BE2C (cell line): ENCODE measurements at regions not wholly inside any gene's neighbourhood (a gene's known extent, or its start where the extent isn't known, plus 50 kb on each side); places are given as distances from the start of the nearest gene placed in this dataset.

Experiments used
- DNase-seq: peaks from one replicate; pipeline ENCODE4 v3.0.0-alpha.2; 2020
- H3K27me3 ChIP-seq: fragments of 250-450 bp; sonication (Bioruptor Pico); 2 replicates; pipeline ENCODE4 v1.5.1; 2020; ENCODE audit warnings: mild to moderate bottlenecking
- H3K36me3 ChIP-seq: fragments of 250-450 bp; sonication (Bioruptor Pico); 2 replicates; pipeline ENCODE4 v1.5.1; 2020; ENCODE audit warnings: mild to moderate bottlenecking
- H3K4me1 ChIP-seq: fragments of 250-450 bp; sonication (Bioruptor Pico); 2 replicates; pipeline ENCODE4 v1.5.1; 2020
- H3K4me3 ChIP-seq: 2 replicates; pipeline ENCODE4 v1.5.1; 2011; ENCODE audit warnings: low read depth, low read length
- H3K9me3 ChIP-seq: fragments of 250-450 bp; sonication (Bioruptor Pico); 2 replicates; pipeline ENCODE4 v1.5.1; 2020
- TF ChIP-seq, protein P1 (sequence below): IDR thresholded peaks from 2 replicates; pipeline ENCODE4 v1.5.1; 2012; ENCODE audit warnings: mild to moderate bottlenecking, low read depth, low read length

DNA sequence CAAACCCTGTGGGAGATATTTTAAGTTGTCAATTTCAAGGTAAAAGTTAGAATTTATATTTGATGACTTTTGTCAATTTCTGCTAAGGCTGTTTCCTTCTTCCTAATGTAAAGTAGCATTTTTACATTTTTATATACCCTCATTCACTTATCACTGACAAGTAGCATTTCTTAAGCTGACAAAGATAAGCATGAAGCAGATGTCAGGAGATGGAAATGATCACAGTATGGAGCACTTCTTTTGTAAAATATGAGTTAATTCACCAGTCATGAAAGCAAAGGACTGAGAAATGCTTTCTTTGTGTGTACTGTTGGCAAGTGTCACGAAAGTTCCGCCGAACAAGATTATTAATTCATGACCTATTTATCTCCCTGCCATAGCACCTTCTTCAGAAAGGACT is 503.9 kb downstream of the DNAJB9 start:
- Histone ChIP-seq H3K4me3 (no peak overlapping the region), H3K4me1 (no peaks in the 10 kb centered on the region; the same call in 1 of the 2 replicates), H3K9me3 (no peaks in the 10 kb centered on the region), H3K27me3 (no peaks in the 10 kb centered on the region), H3K36me3 (no peaks in the 10 kb centered on the region)
- TF ChIP-seq, protein P1, sequence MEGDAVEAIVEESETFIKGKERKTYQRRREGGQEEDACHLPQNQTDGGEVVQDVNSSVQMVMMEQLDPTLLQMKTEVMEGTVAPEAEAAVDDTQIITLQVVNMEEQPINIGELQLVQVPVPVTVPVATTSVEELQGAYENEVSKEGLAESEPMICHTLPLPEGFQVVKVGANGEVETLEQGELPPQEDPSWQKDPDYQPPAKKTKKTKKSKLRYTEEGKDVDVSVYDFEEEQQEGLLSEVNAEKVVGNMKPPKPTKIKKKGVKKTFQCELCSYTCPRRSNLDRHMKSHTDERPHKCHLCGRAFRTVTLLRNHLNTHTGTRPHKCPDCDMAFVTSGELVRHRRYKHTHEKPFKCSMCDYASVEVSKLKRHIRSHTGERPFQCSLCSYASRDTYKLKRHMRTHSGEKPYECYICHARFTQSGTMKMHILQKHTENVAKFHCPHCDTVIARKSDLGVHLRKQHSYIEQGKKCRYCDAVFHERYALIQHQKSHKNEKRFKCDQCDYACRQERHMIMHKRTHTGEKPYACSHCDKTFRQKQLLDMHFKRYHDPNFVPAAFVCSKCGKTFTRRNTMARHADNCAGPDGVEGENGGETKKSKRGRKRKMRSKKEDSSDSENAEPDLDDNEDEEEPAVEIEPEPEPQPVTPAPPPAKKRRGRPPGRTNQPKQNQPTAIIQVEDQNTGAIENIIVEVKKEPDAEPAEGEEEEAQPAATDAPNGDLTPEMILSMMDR: no peak
- no peak for DNase-seq

DNA sequence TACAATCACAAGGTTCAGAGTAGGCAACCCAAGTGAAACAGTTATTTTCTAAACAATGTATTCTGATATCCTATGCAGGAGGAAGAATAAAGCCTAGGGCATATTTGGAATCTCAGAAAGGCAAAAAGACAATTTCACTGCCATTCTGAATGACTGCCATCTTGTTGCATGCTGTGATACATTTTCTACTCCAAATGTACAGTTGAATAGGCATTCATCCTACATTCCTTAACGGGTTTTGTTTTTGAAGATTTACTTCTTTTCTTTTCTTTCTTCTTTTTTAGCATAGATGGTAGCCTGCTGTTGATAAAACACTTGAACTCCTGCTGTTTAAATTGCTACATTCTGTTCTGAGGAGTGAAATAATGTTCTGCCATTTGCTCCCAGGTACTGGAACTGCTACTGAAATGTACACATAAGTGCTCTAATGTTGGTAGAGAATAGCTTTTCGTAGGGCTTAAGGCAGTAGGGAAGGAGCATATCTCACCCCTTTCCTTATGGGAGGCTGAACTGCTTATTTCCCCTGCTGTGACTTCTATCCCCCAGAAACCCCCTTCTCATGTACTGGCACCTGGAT is 506.8 kb downstream of the DNAJB9 start:
- TF ChIP-seq, protein P1: no peak
- H3K9me3 ChIP-seq: no peaks in the 10 kb centered on the region
- no peaks in the 10 kb centered on the region for H3K27me3 ChIP-seq
- H3K4me1 ChIP-seq: no peaks in the 10 kb centered on the region; the same call in 1 of the 2 replicates
- no peak for DNase-seq
- H3K36me3 ChIP-seq: no peaks in the 10 kb centered on the region
- no peak overlapping the region for H3K4me3 ChIP-seq

DNA sequence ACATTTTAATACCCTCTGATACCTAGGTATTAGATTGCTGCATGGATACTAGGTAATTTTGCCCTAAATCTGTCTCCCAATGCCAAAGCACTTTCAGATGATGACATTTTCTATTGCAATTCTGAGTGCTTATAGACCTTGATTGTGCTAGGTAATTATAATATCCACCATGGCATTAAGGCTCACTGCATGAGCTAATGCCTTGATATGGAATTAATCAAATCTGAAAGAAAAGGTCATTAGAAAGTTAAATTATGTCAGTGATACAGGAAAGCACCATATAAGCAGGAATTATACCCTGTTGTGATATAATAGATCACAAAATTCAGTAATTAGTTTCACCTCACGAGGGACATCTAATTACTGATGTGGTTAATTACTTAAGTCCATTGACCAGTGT is 521.4 kb downstream of the DNAJB9 start:
- H3K36me3 ChIP-seq: no peaks in the 10 kb centered on the region
- H3K4me1 ChIP-seq: peaks cover 4% of the 10 kb centered on the region; the same call in 1 of the 2 replicates
- no peaks in the 10 kb centered on the region for H3K9me3 ChIP-seq
- TF ChIP-seq, protein P1: no peak
- H3K4me3 ChIP-seq: no peak overlapping the region
- H3K27me3 ChIP-seq: no peaks in the 10 kb centered on the region
- no peak for DNase-seq

DNA sequence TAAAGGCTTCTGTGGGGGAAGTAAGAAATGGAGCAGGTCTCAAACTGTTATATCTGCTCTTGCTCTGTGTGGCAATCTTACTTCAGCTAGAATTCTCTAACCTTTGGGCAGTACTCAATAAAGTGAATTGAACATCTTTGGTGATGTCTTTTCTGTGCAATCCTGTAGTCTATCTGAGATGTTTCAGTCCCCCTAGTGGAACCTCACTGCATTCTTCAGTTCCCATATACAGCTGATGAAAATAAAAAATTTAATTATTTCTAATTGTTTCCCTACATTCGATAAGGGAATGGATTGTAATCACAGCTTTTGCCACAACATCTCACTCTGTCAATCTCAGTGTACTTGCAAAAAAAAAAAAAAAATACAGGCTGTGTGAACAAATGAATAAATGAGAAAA is 522.6 kb downstream of the DNAJB9 start:
- no peaks in the 10 kb centered on the region for H3K27me3 ChIP-seq
- peaks cover 4% of the 10 kb centered on the region; the same call in 1 of the 2 replicates for H3K4me1 ChIP-seq

DNA sequence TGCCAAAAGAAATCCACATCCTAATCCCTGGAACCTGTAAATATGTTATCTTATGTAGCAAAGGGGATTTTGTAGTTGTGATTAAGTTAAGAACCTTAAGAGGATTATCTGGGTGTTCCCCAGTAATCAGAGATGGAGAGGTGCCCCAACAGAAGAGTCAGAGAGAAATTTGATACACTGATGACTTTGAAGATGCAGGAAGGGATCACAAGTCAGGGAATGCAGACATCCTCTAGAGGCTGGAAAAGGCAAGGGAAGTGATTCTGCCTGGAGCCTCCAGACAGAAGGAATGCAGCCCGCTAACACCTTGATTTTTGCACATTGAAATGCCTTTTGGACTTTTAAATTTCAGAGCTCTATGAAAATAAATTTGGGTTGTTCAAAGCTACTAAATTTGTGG is 531.7 kb downstream of the DNAJB9 start:
- TF ChIP-seq, protein P1: no peak
- H3K4me3 ChIP-seq: no peak overlapping the region
- no peaks in the 10 kb centered on the region for H3K4me1 ChIP-seq
- H3K27me3 ChIP-seq: no peaks in the 10 kb centered on the region
- no peak for DNase-seq
- no peaks in the 10 kb centered on the region for H3K36me3 ChIP-seq
- no peaks in the 10 kb centered on the region for H3K9me3 ChIP-seq

More for the DNA sequence above, 522.6 kb downstream of the DNAJB9 start:
- Histone ChIP-seq H3K36me3 (no peaks in the 10 kb centered on the region), H3K4me3 (no peak overlapping the region), H3K9me3 (no peaks in the 10 kb centered on the region)
- no peak for DNase-seq
- TF ChIP-seq, protein P1: peak; percentile 58

DNA sequence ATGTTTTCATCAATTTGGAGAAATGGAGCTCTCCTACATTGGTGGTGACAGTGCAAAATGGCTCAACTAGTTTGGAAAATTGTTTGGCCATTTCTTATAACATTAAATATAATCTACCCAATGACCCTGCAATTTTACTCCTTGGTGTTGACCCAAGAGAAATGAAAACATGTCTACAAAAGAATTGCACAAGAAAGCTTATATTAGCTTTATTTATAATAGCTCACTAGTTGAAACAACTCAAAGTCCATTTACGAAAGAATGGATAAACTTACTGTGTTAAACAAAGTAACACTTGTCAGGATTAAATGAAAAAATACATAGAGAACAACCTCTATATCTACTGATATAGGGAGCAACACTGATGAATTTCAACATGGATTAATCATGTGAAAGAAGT is 539.9 kb downstream of the DNAJB9 start:
- Histone ChIP-seq H3K4me3 (no peak overlapping the region), H3K9me3 (no peaks in the 10 kb centered on the region), H3K36me3 (no peaks in the 10 kb centered on the region), H3K27me3 (no peaks in the 10 kb centered on the region), H3K4me1 (no peaks in the 10 kb centered on the region)
- TF ChIP-seq, protein P1: no peak
- DNase-seq: no peak
